Urinary bladder (tissue), 4 donors: ENCODE measurements at regions not wholly inside any gene's neighbourhood (a gene's known extent, or its start where the extent isn't known, plus 50 kb on each side); places are given as distances from the start of the nearest gene placed in this dataset. TPM values are rescaled to one million over a fixed set of nuclear protein-coding genes. Genes with fewer than 3 reads are reported as not detected.
"Not testable (repeated sequence)": the region's sequence is repeated elsewhere in the genome, so short reads cannot be mapped to it uniquely, and the experiment has no call there.

Experiments
- DNase-seq: peaks from one replicate; pipeline ENCODE4 v3.0.0-alpha.2; 2015; ENCODE audit errors: extremely low spot score
- H3K27ac ChIP-seq: one replicate; pipeline ENCODE4 v1.5.1; 2013; ENCODE audit warnings: low read depth, mild to moderate bottlenecking, moderate library complexity
- H3K36me3 ChIP-seq: one replicate; pipeline ENCODE4 v1.6.1; 2013; ENCODE audit warnings: mild to moderate bottlenecking, moderate library complexity; ENCODE audit not compliant: insufficient read depth
- H3K4me1 ChIP-seq: one replicate; pipeline ENCODE4 v1.6.1; 2013; ENCODE audit warnings: mild to moderate bottlenecking, moderate library complexity; ENCODE audit not compliant: insufficient read depth
- H3K4me3 ChIP-seq: one replicate; pipeline ENCODE4 v1.5.1; 2013; ENCODE audit warnings: low read depth, low read length
- WGBS: extraction: QIAGEN DNeasy Blood & Tissue Kit; methylation state at CpG from one replicate; pipeline ENCODE4 v1.1.7; 2013; 5-methylcytosine and 5-hydroxymethylcytosine counted together
- small RNA-seq: library from RNA; depleted of rRNA; stranded (forward); fragments of <200 nt; gene quantifications from one replicate; pipeline ENCODE3, GENCODE V24; 2014
- donor health status: healthy with polysubstance abuse.
- donor health status: healthy.

DNA sequence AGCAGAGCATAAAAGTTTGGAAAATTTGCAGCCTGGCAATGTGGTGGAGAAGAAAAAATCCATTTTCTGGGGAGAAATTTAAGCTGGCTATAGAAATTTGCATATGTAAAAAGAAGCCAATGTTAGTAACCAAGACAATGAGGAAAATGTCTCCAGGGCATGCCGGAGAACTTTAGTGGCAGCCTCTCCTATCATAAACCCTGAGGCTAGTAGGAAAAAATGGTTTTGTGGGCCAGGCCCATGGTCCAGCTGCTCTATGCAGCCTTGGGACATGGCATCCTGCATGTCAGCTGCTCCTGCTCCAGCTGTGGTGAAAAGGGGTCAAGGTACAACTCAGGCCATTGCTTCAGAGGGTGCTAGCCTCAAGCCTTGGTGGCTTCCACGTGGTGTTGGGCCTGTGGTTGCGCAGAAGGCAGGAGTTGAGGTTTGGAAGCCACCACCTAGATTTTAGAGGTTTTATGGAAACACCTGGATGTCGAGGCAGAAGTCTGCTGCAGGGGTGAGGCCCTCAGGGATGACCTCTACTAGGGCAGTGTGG lies 101.8 kb upstream of the SYNCRIP start:
- 81% methylated on average over 4 of the region's 4 CpGs for WGBS
- no peak for DNase-seq
- H3K36me3 ChIP-seq: no peaks in the 10 kb centered on the region
- no peak overlapping the region for H3K27ac ChIP-seq
- no peak overlapping the region for H3K4me3 ChIP-seq
- H3K4me1 ChIP-seq: no peaks in the 10 kb centered on the region

DNA sequence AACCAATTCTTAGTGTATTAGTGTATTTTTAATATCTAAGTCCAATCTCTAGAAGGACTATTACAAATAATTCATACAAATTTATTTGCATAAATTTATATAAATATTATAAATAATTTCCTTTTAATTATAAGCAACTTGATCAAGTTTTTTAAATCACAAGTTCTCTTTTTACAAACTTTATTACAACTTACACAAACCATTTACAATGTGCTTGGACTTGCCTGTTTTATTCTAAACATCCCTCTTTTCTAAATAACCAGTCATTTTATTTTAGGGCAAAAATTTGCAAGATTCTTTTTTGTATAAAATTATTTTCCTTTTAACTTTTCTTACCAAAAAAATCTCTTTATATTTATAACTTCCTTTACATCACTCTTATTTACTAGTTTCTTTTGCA lies 83.5 kb upstream of the SYNCRIP start:
- no peaks in the 10 kb centered on the region for H3K4me1 ChIP-seq
- H3K27ac ChIP-seq: no peak overlapping the region
- DNase-seq: no peak

DNA sequence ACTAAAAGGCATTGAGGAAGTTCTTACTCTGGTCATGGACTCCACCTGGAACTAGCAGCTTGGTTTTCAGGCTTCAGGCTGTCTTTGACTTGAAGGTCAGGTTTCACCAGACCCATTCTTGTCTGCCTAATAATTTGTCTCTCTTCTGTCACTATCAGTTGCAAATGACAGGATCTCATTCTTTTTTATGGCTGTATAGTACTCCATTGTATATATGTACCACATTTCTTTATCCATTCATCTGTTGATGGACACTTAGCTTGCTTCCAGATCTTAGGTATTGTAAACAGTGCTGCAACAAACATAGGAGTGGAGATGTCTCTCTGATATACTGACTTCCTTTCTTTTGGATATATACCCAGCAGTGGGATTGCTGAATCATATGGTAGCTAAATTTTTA lies 73.1 kb upstream of the SYNCRIP start:
- Histone ChIP-seq H3K36me3 (no peaks in the 10 kb centered on the region), H3K27ac (no peak overlapping the region), H3K4me1 (no peaks in the 10 kb centered on the region), H3K4me3 (no peak overlapping the region)
- no peak for DNase-seq

More for the DNA sequence above, 83.5 kb upstream of the SYNCRIP start:
- no peaks in the 10 kb centered on the region for H3K36me3 ChIP-seq
- no peak overlapping the region for H3K4me3 ChIP-seq

DNA sequence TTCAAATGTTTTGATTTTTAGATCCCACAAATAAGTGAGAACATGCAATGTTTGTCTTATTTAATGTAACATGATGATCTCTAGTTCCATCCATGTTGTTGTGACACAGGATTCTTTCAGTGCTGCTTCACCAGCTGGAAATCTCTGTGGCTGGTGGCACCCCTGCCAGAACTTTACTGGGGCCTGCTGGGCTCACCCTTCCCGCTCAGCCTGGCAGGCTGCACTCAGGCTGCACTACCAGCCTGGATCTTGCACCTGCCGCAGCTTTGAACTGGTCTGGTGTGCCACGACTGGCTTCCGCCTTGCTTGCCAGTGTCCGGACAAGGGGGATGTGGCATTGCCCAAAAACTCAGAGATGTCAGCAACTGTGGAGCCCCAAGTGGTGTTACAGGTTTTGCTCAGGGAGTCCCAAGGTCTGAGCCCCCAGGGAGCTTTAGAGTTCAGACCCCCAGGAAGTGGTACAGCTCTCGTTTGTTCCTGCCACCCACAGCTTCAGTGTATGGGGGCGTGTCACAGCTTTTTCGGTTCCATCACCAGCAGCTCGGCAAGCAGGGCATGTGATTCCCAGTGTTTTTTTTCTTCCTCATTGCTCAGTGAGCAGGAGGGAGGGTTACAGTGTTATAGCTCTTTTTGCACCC lies 72.3 kb upstream of the SYNCRIP start:
- no peak overlapping the region for H3K4me3 ChIP-seq
- DNase-seq: no peak
- no peaks in the 10 kb centered on the region for H3K4me1 ChIP-seq
- no peak overlapping the region for H3K27ac ChIP-seq
- 85% methylated on average over 9 of the region's 9 CpGs for WGBS
- no peaks in the 10 kb centered on the region for H3K36me3 ChIP-seq

DNA sequence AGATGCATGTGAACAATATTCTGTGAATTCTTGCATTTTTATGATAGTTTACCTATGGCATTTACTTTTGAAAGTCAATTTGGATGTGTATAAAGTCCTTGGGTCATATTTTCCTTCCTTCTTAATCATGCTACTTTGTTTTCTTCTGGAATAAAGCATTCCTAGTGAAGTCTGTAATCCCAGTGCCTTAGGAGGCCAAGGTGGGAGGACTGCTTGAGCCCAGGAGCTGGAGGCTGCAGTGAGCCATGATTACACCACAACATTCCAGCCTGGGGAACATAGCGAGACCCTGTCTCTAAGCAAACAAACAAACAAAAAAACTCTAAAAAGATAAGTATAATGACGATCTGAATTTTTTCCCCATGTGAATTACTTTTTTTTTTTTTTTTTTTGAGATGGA lies 69.7 kb upstream of the SYNCRIP start:
- Histone ChIP-seq H3K27ac (no peak overlapping the region), H3K4me3 (no peak overlapping the region), H3K36me3 (no peaks in the 10 kb centered on the region), H3K4me1 (no peaks in the 10 kb centered on the region)
- WGBS: 79% methylated on average over 2 of the region's 2 CpGs
- no peak for DNase-seq

DNA sequence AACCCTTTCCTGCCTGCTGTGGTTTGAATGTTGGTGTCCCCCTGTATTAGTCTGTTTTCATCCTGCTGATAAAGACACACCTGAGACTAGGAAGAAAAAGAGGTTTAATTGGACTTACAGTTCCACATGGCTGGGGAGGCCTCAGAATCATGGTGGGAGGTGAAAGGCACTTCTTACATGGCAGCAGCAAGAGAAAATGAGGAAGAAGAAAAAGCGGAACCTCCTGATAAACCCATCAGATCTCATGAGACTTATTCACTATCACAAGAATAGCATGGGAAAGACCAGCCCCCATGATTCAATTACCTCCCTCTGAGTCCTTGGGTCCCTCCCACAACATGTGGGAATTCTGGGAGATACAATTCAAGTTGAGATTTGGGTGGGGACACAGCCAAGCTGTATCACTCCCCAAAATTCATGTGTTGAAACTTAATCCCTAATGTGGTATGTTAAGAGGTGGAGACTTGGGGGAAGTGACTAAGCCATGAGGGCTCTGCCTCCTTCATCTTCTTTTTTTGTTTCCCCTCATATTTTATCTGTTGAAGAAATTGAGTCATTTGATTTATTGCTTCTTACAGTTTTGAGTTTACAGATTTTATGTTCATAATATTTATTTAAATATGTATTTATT lies 64.9 kb upstream of the SYNCRIP start:
- H3K36me3 ChIP-seq, H3K27ac ChIP-seq, H3K4me3 ChIP-seq, H3K4me1 ChIP-seq, DNase-seq: not testable (repeated sequence)
- WGBS: 93% methylated on average over 1 of the region's 1 CpG

DNA sequence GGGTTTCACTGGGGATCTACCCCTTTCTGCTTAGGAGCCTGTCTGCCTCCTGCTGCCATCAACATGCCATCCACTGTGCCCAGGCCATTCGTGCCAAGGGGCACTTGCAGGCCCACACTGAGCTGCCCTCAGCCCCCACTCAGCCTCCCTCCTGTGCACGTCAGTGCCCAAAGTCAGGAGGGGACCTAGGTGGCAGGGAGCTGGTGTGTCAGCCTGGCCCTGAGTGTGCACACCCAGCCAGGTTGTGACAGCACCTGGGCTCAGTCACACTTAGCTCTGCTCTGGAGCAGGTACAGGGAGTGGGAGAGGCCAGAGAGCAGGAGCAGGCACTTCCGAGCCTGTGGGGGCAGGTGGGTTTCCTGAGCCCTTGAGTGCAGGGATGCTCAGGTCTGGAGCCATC lies 63.6 kb upstream of the SYNCRIP start:
- H3K4me3 ChIP-seq: no peak overlapping the region
- no peaks in the 10 kb centered on the region for H3K36me3 ChIP-seq
- H3K4me1 ChIP-seq: no peaks in the 10 kb centered on the region
- DNase-seq: no peak
- H3K27ac ChIP-seq: no peak overlapping the region
- WGBS: 84% methylated on average over 3 of the region's 3 CpGs

DNA sequence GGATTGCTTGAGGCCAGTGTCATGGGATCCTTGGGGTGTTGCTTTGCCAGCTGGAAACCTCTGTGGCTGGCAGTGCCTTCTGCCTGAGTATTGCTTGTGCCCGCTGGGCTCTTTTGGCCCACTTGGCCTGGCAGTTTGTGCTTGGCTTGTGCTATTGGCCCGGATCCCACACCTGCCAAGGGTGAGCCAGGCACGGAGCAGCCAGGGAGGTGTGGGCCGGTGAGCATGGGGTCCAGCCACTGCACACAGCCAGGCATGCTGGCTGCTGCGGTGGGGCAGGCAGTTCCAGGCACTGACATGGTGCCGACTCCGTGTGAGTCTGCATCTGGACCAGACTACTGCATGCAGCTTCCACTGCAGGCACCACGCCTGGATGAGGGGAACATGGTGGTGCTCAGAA lies 62.5 kb upstream of the SYNCRIP start:
- H3K4me3 ChIP-seq: no peak overlapping the region
- H3K27ac ChIP-seq: no peak overlapping the region
- H3K4me1 ChIP-seq: no peaks in the 10 kb centered on the region
- WGBS: 90% methylated on average over 8 of the region's 8 CpGs
- no peak for DNase-seq
- H3K36me3 ChIP-seq: no peaks in the 10 kb centered on the region

DNA sequence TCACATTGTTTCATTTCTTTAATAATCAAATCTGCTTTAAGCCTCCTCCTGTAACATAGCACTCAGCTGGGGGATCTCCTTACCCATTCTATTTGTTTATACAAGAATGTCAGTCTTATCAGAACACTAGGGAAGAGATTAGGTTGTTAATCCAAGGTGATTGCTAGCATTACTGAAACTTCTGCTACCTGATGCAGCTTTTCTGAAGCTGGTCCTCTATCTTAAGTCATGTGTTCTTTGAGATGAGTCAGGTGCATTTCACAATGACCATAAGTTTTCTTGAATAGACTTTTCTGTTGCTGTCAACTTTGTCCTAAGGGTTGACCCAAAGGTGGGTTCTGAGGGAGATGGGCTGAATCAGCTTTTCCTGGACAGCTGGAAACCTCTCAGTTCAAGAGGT lies 60.7 kb upstream of the SYNCRIP start:
- H3K36me3 ChIP-seq: no peaks in the 10 kb centered on the region
- H3K27ac ChIP-seq: no peak overlapping the region

More for the DNA sequence above, 60.7 kb upstream of the SYNCRIP start:
- no peak for DNase-seq
- Histone ChIP-seq H3K4me1 (no peaks in the 10 kb centered on the region), H3K4me3 (no peak overlapping the region)

Small RNA genes lying in the stretch of these regions (small RNA-seq; reads per million reads assigned to genes)
- gene RF00019 (not detected), gene RN7SL643P (0.35 reads per million, percentile 23 among the genes with 10 or more reads in this experiment), gene RNU4-12P (not detected), gene RNU4-72P (not detected), gene SMIM11P1 (not detected)
